Activated naive CD4-positive, alpha-beta T cell treated with anti-CD3 and anti-CD28 coated beads, Interleukin-2, amount 50 U/mL, for 72 hours (primary cell): ENCODE measurements at regions not wholly inside any gene's neighbourhood (a gene's known extent, or its start where the extent isn't known, plus 50 kb on each side); places are given as distances from the start of the nearest gene placed in this dataset.

ENCODE experiments used
- ATAC-seq, 2 donors: fragments of 150-1000 bp; cut with Tn5 transposase; 2 replicates each; pipeline ENCODE4 v1.10.0; 2021; ENCODE audit warnings: mild to moderate bottlenecking in 2 of 2, moderate library complexity in 2 of 2
- DNase-seq, 2 donors: peaks; one replicate each; pipeline ENCODE4 v3.0.0; 2021 to 2022; ENCODE audit warnings: low spot score in 2 of 2
- H3K27ac Mint-ChIP-seq, 2 donors: one replicate each; pipeline ENCODE4 v1.8.0; 2022; ENCODE audit warnings: mild to moderate bottlenecking in 2 of 2, mixed read lengths in 2 of 2
- H3K36me3 Mint-ChIP-seq, 2 donors: one replicate each; pipeline ENCODE4 v1.8.0; 2022; ENCODE audit warnings: mixed read lengths in 2 of 2
- H3K9me3 Mint-ChIP-seq, 2 donors: one replicate each; pipeline ENCODE4 v1.8.0; 2022; ENCODE audit warnings: mixed read lengths in 2 of 2

DNA sequence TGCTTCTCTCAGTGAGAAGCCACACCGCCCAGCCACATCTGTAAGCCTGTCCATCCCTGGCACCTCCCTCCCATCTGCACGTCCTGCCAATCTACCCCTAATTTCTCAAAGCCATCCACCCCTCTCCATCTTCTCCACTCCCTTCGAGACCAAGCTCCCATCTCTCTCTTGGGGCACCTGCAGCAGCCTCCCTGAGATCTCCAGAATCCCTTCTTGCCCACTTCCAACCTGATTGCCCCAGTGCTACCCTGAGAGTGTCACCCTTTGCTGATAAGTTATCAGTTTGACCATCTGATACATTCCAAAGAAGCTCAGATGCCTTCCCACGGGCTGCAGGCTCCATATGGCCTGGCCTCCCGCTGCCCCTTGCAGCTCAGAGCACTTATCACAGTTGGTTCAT is 496.1 kb downstream of the SHQ1 start:
- H3K9me3 Mint-ChIP-seq: no peaks in the 10 kb centered on the region
- H3K27ac Mint-ChIP-seq: no peak overlapping the region
- DNase-seq (no peak), ATAC-seq (no peak)
- H3K36me3 Mint-ChIP-seq: no peaks in the 10 kb centered on the region

- DNase-seq (no peak), ATAC-seq (no peak)
- H3K9me3 Mint-ChIP-seq: no peaks in the 10 kb centered on the region
- no peak overlapping the region for H3K27ac Mint-ChIP-seq
- H3K36me3 Mint-ChIP-seq: no peaks in the 10 kb centered on the region
These were observed 496.7 kb downstream of the SHQ1 start for GRCh38 chr3:72351536-72351935.

DNA sequence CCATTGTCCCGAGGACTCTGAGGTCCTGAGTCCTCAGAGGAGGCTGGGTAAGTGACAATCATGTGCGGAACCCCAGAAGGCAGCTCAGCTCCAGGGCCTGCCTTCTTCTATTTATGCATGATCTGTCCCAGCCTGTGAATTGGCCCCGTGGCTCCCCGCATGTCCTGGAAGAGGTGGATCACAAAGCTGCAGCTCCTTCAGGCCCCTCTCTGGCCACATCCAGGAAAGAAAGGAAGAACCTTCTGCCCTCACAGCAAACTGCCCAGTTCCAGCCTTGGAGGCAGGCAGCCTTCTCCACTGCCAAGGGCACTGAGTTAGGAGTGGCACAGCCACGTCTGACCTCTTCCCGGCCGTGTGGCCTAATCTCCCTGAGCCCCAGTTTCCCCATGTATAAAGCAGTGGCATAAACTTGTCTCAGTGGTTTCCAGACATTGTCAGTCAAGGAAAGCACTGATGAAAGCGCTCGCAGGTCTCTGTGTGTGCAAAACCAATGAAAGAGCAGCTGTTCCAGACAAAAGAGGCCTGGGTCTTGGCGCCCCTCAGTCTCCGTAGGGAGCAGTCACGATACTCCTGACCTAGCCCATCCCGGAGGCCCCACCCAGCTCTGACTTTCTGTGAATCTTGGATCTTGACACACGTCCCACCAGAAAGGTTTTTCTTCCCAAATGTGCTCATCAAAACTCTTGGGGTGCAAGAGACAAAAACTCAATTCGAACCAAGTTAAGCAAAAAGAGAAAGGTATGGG is 497.3 kb downstream of the SHQ1 start:
- no peaks in the 10 kb centered on the region for H3K36me3 Mint-ChIP-seq
- ATAC-seq (no peak), DNase-seq (no peak)
- no peak overlapping the region for H3K27ac Mint-ChIP-seq
- no peaks in the 10 kb centered on the region for H3K9me3 Mint-ChIP-seq

- no peak for ATAC-seq
- DNase-seq: no peak
- Mint-ChIP-seq H3K36me3 (no peaks in the 10 kb centered on the region), H3K27ac (no peak overlapping the region), H3K9me3 (no peaks in the 10 kb centered on the region)
These were observed 499.9 kb downstream of the SHQ1 start for GRCh38 chr3:72348357-72348756.

GRCh38 chr3:72347819-72348319 is 500.4 kb downstream of the SHQ1 start:
- ATAC-seq: peak; percentile 36 to 74
- peak in 1 of 2 donors; percentile 67 for DNase-seq
- H3K9me3 Mint-ChIP-seq: no peaks in the 10 kb centered on the region
- no peaks in the 10 kb centered on the region for H3K36me3 Mint-ChIP-seq
- no peak overlapping the region for H3K27ac Mint-ChIP-seq

DNA sequence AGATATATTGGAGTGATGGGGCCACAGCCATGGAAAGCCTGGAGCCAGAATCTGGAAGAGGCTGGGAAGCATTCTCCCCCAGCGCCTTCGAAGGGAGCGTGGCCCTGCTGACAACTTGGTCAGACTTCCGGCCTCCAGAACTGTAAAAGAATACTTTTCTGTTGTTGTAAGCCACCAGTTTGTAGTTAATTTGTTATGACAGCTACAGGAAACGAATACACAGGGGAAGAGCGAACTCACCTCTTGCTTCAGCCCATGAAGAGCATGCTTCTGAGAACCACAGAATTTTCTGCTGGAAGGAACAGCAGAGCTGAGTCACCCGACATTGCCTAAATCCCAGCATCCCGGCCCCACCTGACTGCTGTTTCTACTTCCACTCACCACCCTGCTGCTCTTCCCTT is 501.7 kb downstream of the SHQ1 start:
- DNase-seq (peak in 1 of 2 donors; percentile 31), ATAC-seq (peak; percentile 20 to 22)
- Mint-ChIP-seq H3K36me3 (no peaks in the 10 kb centered on the region), H3K9me3 (no peaks in the 10 kb centered on the region), H3K27ac (no peak overlapping the region)

DNA sequence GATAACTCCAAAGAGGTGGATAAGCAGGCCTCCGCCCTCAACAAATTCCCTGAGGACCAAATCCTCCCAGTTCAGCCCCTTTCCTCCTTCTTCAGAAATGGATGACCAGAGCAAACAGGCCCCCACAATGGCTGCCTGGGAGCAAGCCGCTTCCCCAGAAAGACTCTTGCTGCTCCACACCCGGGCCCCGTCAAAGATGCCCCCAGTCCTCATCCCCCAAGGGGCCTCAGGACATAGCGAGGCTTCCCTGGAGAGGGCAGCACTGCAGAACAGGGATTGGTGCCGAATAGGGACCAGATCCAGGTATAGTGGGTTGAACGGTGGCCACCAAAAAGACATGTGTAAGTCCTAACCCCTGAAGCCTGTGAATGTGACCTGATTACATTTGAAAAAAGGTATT is 502.3 kb downstream of the SHQ1 start:
- DNase-seq (no peak), ATAC-seq (no peak)
- no peaks in the 10 kb centered on the region for H3K36me3 Mint-ChIP-seq
- no peaks in the 10 kb centered on the region for H3K9me3 Mint-ChIP-seq
- H3K27ac Mint-ChIP-seq: no peak overlapping the region

DNA sequence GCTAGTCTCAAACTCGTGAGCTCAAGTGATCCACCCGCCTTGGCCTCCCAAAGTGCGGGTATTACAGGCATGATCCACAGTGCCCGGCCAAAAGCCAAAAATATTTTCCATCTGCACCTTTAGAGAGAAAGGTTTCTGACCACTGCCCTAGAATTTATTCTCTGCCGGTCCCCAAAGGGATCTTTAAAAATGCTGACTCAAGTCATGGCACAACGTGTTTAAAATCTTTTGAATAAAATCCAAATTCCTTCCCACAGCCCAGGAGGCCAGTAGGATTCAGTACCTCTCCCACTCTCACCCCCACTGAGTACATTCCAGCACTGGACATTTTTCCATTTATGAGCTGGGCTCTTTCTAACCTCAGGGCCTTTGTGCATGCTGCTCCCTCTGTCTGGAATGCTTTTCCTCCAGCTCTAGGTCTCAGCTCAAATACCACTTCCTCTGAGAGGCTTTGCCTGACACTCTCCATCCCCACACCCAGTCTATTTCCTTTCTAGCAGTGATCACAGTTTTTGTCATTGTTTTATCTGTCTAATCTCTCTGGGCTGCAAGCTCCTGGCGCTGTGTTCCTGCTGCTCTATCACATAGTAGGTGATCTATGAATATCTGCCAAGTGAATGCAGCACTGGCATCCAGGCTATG is 502.9 kb downstream of the SHQ1 start:
- Mint-ChIP-seq H3K9me3 (no peaks in the 10 kb centered on the region), H3K36me3 (no peaks in the 10 kb centered on the region), H3K27ac (no peak overlapping the region)
- ATAC-seq (no peak), DNase-seq (peak in 1 of 2 donors; percentile 1)

GRCh38 chr3:72344647-72345046 is 503.6 kb downstream of the SHQ1 start:
- DNase-seq (no peak), ATAC-seq (no peak)
- Mint-ChIP-seq H3K27ac (no peak overlapping the region), H3K9me3 (no peaks in the 10 kb centered on the region), H3K36me3 (no peaks in the 10 kb centered on the region)

- no peak for DNase-seq
- no peak for ATAC-seq
- H3K27ac Mint-ChIP-seq: peak overlapping the region; percentile 27 to 71
- H3K9me3 Mint-ChIP-seq: no peaks in the 10 kb centered on the region
- no peaks in the 10 kb centered on the region for H3K36me3 Mint-ChIP-seq
These were observed 504.0 kb downstream of the SHQ1 start for GRCh38 chr3:72344236-72344635.

DNA sequence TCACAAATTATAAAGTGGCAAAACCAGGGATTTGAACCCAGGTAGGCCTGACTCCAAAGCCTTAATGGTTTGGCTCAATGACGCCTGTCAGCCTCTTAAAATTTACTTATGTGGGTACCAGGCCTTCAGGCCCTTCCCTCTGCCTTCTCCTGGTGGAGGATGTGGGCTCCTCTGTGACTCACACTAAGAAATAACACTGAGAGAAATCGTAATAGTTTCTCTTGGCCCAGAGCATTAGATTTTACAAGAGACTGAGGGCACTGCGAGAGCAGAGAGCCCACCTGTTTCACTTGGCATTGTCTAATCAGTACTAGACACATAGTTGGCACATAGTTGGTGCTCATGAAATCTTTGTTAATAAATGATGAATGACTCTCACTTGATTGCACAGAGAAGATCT is 505.2 kb downstream of the SHQ1 start:
- ATAC-seq (peak; percentile 33 to 45), DNase-seq (peak in 1 of 2 donors; percentile 43)
- Mint-ChIP-seq H3K36me3 (no peaks in the 10 kb centered on the region), H3K27ac (peak overlapping the region; percentile 1 to 71), H3K9me3 (no peaks in the 10 kb centered on the region)

DNA sequence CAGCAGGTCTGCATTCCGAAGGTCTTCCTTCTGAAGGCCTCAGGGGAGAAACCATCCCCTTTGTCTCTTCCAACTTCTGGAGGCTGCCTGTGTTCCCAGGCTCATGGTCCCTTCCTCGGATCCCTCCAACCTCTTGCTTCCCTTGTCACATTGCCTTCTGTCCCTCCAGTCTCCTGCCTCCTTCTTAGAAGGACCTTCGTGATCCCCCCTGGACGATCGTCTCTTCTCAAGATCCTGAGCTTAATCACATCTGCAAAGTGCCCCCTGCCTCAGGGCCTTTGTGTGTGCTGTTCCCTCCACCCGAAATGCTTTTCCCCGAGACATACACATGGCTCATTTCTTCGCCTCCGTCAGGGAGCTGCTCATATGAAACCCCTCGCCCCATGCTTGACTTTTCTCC is 505.8 kb downstream of the SHQ1 start:
- DNase-seq: peak in 1 of 2 donors; percentile 44
- H3K27ac Mint-ChIP-seq: peak overlapping the region in 1 of 2 donors; percentile 71
- H3K9me3 Mint-ChIP-seq: no peaks in the 10 kb centered on the region
- no peaks in the 10 kb centered on the region for H3K36me3 Mint-ChIP-seq
- ATAC-seq: no peak

GRCh38 chr3:72341920-72342319 is 506.3 kb downstream of the SHQ1 start:
- ATAC-seq (no peak), DNase-seq (peak in 1 of 2 donors; percentile 30)
- H3K27ac Mint-ChIP-seq: no peak overlapping the region
- no peaks in the 10 kb centered on the region for H3K36me3 Mint-ChIP-seq
- no peaks in the 10 kb centered on the region for H3K9me3 Mint-ChIP-seq

- no peak for DNase-seq
- no peak for ATAC-seq
- H3K27ac Mint-ChIP-seq: no peak overlapping the region
- no peaks in the 10 kb centered on the region for H3K36me3 Mint-ChIP-seq
- H3K9me3 Mint-ChIP-seq: no peaks in the 10 kb centered on the region
These were observed 506.9 kb downstream of the SHQ1 start for GRCh38 chr3:72341380-72341770.

- DNase-seq (peak in 1 of 2 donors; percentile 50), ATAC-seq (no peak)
- Mint-ChIP-seq H3K27ac (no peak overlapping the region), H3K36me3 (no peaks in the 10 kb centered on the region), H3K9me3 (no peaks in the 10 kb centered on the region)
These were observed 507.5 kb downstream of the SHQ1 start for GRCh38 chr3:72340476-72341379.

- no peaks in the 10 kb centered on the region for H3K36me3 Mint-ChIP-seq
- no peak overlapping the region for H3K27ac Mint-ChIP-seq
- H3K9me3 Mint-ChIP-seq: no peaks in the 10 kb centered on the region
- DNase-seq (peak in 1 of 2 donors; percentile 37), ATAC-seq (no peak)
These were observed 508.2 kb downstream of the SHQ1 start for GRCh38 chr3:72340056-72340455.

DNA sequence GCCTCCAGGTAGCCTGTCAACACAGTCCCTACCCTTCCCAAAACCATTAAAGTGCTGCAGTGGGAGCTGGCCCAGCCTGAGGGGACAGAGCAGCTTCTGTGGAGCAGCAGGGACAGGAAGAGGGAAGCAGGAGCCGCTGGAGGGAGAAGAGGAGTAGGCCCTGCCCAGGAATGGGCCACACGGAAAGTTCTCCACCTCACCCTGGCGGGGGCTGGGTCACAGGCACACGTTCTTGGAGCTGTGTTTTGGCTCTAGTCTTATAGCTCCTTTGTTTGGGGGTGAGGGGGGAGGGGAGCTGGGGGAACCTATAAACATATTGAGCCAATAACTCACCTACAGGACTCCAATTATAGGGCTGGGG is 508.6 kb downstream of the SHQ1 start:
- no peaks in the 10 kb centered on the region for H3K9me3 Mint-ChIP-seq
- no peak for DNase-seq
- no peak for ATAC-seq
- H3K27ac Mint-ChIP-seq: no peak overlapping the region
- H3K36me3 Mint-ChIP-seq: no peaks in the 10 kb centered on the region
